Gastrocnemius medialis (tissue), 4 donors: ENCODE measurements at regions not wholly inside any gene's neighbourhood (a gene's known extent, or its start where the extent isn't known, plus 50 kb on each side); places are given as distances from the start of the nearest gene placed in this dataset.

Experiments used
- ATAC-seq, 2 donors: fragments of 150-250 bp; one replicate each; pipeline ENCODE4 v1.9.1; 2016
- DNase-seq, 2 donors: peaks; one replicate each; pipeline ENCODE4 v3.0.0-alpha.2; 2019
- H3K27ac ChIP-seq, 4 donors: fragments of 200-600 bp; sonication (generic); 1 replicate in 1 of 4; 2 replicates in 3 of 4; pipeline ENCODE4 v1.5.1; 2016 to 2018; ENCODE audit warnings: mild to moderate bottlenecking in 2 of 4, moderate library complexity in 1 of 4
- H3K27me3 ChIP-seq, 3 donors: fragments of 200-600 bp; sonication (generic) in 2 of 3; 1 replicate in 1 of 3; 2 replicates in 2 of 3; pipeline versions ENCODE4 v1.5.1 to v1.6.0; 2016 to 2019; ENCODE audit warnings: mild to moderate bottlenecking in 1 of 3, moderate library complexity in 1 of 3
- H3K36me3 ChIP-seq, 2 donors: fragments of 200-600 bp; sonication (generic) in 1 of 2; one replicate each; pipeline ENCODE4 v1.5.1; 2017 to 2018
- H3K4me1 ChIP-seq, 2 donors: fragments of 200-600 bp; sonication (generic) in 1 of 2; one replicate each; pipeline ENCODE4 v1.5.1; 2016 to 2017; ENCODE audit warnings: mild to moderate bottlenecking in 2 of 2
- H3K4me3 ChIP-seq, 4 donors: fragments of 200-600 bp; sonication (generic) in 3 of 4; 1 replicate in 1 of 4; 2 replicates in 3 of 4; pipeline ENCODE4 v1.5.1; 2016 to 2019; ENCODE audit warnings: mild to moderate bottlenecking in 2 of 4
- H3K9me3 ChIP-seq, 3 donors: fragments of 200-600 bp; sonication (generic) in 2 of 3; 1 replicate in 1 of 3; 2 replicates in 2 of 3; pipeline ENCODE4 v1.5.1; 2016 to 2019
- POLR2A ChIP-seq, 2 donors: fragments of 450-650 bp; IDR thresholded peaks; one replicate each; pipeline ENCODE4 v1.6.1; 2017; ENCODE audit warnings: antibody characterized with exemption in 2 of 2, mild to moderate bottlenecking in 2 of 2, moderate library complexity in 2 of 2
- in situ Hi-C, 4 donors: fragments of 200-750 bp; cut with MboI; loops; one replicate each; pipeline versions ENCODE4 v1.15.0 to v1.8.0; 2017; ENCODE audit warnings: low sequenced_read_pairs in 4 of 4
- intact Hi-C: fragments of 100-400 bp; cut with DNase I; formaldehyde crosslinking; loops from one replicate; pipeline ENCODE4 v1.15.1; 2023; ENCODE audit warnings: low total_unique reads
- TF ChIP-seq, protein P1 (sequence below), 5 experiments: fragments of 450-650 bp in 3 of 5; fragments of 200-600 bp in 2 of 5; sonication (generic) in 2 of 5; IDR thresholded peaks in 4 of 5; conservative IDR thresholded peaks in 1 of 5; 1 replicate in 4 of 5; 2 replicates in 1 of 5; pipeline ENCODE4 v1.5.1; 2016 to 2019; ENCODE audit warnings: antibody characterized with exemption in 5 of 5, mild to moderate bottlenecking in 3 of 5, moderate library complexity in 3 of 5

DNA sequence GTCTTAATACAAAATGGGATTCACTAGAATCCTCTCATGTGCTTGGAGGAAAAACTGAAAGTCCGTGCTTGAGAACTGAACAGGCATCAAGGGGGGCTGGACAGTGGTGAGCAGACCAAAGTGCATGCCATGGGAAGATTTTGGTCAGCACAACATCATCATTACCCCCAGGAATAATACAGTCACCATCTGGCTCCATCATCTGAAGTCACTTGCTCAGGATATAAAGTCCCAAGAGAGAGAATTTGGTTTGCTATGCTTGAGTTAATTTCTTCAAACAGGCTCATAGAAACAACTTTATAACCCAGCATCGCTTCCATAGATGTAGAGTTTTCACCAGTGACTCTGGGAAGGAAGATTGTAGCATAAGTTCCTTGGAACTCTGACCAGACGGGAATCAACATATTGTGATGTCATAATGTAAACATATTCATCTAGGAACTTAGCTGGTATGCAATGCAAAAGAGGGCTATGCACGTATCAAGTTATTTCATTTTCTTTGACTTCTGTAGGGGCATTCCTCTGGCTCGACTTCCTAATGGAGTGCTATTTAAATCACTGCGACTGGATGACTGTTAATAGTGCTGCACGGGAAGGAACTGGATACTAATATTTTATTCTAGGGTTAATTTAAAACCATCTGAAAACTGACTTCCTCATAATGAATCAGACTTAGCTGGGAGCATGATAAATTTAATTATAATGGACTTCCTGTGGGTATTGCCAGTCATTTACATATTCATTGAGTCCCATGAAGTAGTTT is 145.2 kb downstream of the MTRR start:
- Histone ChIP-seq H3K36me3 (no peaks in the 10 kb centered on the region), H3K27ac (no peak overlapping the region), H3K4me1 (no peaks in the 10 kb centered on the region), H3K4me3 (no peak overlapping the region), H3K27me3 (no peaks in the 10 kb centered on the region), H3K9me3 (no peaks in the 10 kb centered on the region)
- TF ChIP-seq, protein P1, sequence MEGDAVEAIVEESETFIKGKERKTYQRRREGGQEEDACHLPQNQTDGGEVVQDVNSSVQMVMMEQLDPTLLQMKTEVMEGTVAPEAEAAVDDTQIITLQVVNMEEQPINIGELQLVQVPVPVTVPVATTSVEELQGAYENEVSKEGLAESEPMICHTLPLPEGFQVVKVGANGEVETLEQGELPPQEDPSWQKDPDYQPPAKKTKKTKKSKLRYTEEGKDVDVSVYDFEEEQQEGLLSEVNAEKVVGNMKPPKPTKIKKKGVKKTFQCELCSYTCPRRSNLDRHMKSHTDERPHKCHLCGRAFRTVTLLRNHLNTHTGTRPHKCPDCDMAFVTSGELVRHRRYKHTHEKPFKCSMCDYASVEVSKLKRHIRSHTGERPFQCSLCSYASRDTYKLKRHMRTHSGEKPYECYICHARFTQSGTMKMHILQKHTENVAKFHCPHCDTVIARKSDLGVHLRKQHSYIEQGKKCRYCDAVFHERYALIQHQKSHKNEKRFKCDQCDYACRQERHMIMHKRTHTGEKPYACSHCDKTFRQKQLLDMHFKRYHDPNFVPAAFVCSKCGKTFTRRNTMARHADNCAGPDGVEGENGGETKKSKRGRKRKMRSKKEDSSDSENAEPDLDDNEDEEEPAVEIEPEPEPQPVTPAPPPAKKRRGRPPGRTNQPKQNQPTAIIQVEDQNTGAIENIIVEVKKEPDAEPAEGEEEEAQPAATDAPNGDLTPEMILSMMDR (IDR thresholded peaks at IDR 0.05 in 4 of 5, conservative IDR thresholded peaks at IDR 0.05 in 1 of 5): no peak
- no peak for TF ChIP-seq POLR2A (IDR thresholded peaks at IDR 0.05)
- ATAC-seq (no peak), DNase-seq (no peak)
- intact Hi-C loops: no loop called here
- in situ Hi-C loops: no loop called here

DNA sequence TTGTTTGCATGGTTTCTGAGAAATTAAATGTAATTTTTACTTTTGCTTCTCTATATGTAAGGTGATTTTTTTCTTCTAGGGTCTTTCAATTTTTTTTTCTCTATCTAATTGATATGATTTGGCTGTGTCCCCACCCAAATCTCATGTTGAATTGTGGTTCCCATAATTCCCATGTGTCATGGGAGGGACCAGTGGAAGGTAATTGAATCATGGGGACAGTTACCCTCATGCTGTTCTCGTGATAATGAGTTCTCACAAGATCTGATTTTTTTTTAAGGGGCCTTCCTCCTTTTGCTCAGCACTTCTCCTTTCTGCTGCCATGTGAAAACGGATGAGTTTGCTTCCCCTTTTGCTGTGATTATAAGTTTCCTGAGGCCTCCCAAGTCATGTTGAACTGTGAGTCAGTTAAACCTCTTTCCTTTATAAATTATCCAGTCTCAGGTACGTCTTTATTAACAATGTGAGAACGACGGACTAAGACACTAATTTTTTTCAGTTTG is 150.8 kb downstream of the MTRR start:
- Histone ChIP-seq H3K4me3 (no peak overlapping the region), H3K36me3 (no peaks in the 10 kb centered on the region), H3K9me3 (no peaks in the 10 kb centered on the region), H3K4me1 (no peaks in the 10 kb centered on the region), H3K27ac (no peak overlapping the region), H3K27me3 (no peaks in the 10 kb centered on the region)
- in situ Hi-C loops (no loop called here), intact Hi-C loops (no loop called here)
- TF ChIP-seq, protein P1 (IDR thresholded peaks at IDR 0.05 in 4 of 5, conservative IDR thresholded peaks at IDR 0.05 in 1 of 5): no peak
- no peak for TF ChIP-seq POLR2A (IDR thresholded peaks at IDR 0.05)
- DNase-seq (no peak), ATAC-seq (no peak)

DNA sequence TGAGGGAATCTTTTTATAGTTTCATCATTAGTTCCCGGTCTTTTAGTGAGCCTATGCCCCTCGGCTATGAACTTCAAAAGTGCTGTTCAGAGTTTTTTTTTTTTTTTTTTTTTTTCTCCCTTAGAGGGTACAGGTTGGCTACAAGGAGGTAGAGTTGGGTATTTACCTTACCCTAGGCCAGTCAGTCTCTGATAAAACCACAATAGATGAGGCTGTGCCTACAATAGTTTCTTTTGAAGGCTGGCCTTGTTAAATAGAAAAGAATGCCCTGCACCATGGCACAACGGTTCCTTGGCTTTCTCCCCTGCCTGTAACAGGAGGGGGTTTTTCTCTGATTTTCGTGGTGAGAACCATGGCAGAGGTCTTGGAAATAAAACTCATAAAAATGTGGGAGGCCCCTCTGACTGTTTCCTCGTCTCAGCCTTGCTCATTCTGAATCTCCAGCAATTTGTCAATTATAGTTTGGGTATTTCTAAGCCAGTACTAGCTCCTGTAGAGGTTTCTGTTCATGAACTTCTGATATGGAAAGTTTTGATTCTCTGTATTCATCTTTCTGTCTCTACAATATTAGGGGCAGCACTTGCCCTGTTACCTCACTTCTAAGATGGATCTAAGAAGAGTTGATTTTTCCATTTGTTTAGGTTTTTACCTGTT is 152.0 kb downstream of the MTRR start:
- Histone ChIP-seq H3K27me3 (no peaks in the 10 kb centered on the region), H3K4me3 (no peak overlapping the region), H3K36me3 (no peaks in the 10 kb centered on the region), H3K27ac (no peak overlapping the region), H3K4me1 (no peaks in the 10 kb centered on the region), H3K9me3 (no peaks in the 10 kb centered on the region)
- ATAC-seq (no peak), DNase-seq (no peak)
- intact Hi-C loops (no loop called here), in situ Hi-C loops (no loop called here)
- TF ChIP-seq, protein P1 (IDR thresholded peaks at IDR 0.05 in 4 of 5, conservative IDR thresholded peaks at IDR 0.05 in 1 of 5): no peak
- TF ChIP-seq POLR2A (IDR thresholded peaks at IDR 0.05): no peak

DNA sequence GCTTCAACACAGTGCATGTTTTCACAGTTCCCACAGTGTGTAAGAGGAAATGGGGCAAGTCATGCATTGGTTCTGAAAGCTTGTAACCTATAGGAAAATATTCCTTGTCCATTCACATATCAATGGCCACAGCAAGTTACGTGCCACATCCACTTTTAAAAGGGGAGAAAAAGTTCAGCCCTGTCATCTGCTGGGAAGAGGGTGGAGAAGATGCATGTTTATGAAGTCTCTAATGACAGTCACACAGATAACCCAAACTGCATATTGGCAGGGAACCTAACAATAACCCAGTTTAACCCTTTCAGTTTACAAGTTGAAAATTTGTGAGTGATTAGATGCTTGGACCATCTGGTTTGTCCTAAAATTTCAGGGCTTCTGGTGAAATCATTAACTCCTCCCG is 159.3 kb downstream of the MTRR start:
- H3K36me3 ChIP-seq: no peaks in the 10 kb centered on the region
- no peak overlapping the region for H3K27ac ChIP-seq
- no peaks in the 10 kb centered on the region for H3K9me3 ChIP-seq
- no peaks in the 10 kb centered on the region for H3K27me3 ChIP-seq
- no peak overlapping the region for H3K4me3 ChIP-seq
- H3K4me1 ChIP-seq: no peaks in the 10 kb centered on the region
- in situ Hi-C loops: no loop called here
- intact Hi-C loops: no loop called here
- ATAC-seq: no peak
- TF ChIP-seq POLR2A (IDR thresholded peaks at IDR 0.05): no peak
- TF ChIP-seq, protein P1 (IDR thresholded peaks at IDR 0.05 in 4 of 5, conservative IDR thresholded peaks at IDR 0.05 in 1 of 5): no peak
- DNase-seq: no peak
